ENCODE measurements at regions not wholly inside any gene's neighbourhood (a gene's known extent, or its start where the extent isn't known, plus 50 kb on each side); places are given as distances from the start of the nearest gene placed in this dataset.

DNA sequence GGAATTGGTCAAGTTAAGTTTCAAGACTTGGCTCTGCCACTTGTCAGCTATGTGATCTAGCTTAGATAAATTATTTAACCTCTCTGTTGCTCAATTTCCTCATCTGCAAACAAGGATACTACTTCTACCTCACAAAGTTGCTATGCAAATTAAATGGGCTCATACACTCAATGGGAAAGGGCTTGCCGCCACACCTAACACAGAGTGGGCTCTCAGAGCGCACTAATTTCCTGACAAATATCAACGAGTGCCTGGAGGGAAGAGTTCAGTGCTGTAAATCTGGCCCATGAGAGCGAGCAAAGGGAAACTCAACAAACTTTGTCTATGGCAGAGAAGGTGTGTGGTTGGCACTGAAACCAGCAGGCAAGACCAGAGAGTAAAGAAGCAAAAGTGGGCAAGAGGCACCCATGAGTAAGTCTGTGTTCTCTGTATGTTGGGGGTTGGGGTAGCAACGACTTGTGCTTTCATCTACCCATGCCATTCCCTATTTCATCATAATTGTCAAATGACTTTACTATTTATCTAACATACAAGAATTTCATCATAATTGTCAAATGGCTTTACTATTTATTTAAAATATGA, 60.7 kb upstream of the PHF21A start:
- Histone ChIP-seq H3K27me3 (ENCODE audit: insufficient read depth, low read depth) (no peaks in the 10 kb centered on the region), H3K27ac (no peak overlapping the region), H3K4me3 (IDR thresholded peaks at IDR 0.05; ENCODE audit: insufficient read depth, low read depth, low read length) (no peak overlapping the region), H4K20me1 (ENCODE audit: insufficient read depth) (no peaks in the 10 kb centered on the region), H3K79me2 (ENCODE audit: insufficient read depth, low read depth) (no peaks in the 10 kb centered on the region), H3K36me3 (ENCODE audit: insufficient read depth) (no peaks in the 10 kb centered on the region), H3K4me2 (no peak overlapping the region), H2AFZ (ENCODE audit: low read depth) (no peak overlapping the region), H3K9ac (no peak overlapping the region), H3K4me1 (ENCODE audit: low read depth, poor library complexity, severe bottlenecking) (no peaks in the 10 kb centered on the region)
- TF ChIP-seq, protein P1, sequence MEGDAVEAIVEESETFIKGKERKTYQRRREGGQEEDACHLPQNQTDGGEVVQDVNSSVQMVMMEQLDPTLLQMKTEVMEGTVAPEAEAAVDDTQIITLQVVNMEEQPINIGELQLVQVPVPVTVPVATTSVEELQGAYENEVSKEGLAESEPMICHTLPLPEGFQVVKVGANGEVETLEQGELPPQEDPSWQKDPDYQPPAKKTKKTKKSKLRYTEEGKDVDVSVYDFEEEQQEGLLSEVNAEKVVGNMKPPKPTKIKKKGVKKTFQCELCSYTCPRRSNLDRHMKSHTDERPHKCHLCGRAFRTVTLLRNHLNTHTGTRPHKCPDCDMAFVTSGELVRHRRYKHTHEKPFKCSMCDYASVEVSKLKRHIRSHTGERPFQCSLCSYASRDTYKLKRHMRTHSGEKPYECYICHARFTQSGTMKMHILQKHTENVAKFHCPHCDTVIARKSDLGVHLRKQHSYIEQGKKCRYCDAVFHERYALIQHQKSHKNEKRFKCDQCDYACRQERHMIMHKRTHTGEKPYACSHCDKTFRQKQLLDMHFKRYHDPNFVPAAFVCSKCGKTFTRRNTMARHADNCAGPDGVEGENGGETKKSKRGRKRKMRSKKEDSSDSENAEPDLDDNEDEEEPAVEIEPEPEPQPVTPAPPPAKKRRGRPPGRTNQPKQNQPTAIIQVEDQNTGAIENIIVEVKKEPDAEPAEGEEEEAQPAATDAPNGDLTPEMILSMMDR (conservative IDR thresholded peaks at IDR 0.05; ENCODE audit: low read depth, low read length), result no peak

DNA sequence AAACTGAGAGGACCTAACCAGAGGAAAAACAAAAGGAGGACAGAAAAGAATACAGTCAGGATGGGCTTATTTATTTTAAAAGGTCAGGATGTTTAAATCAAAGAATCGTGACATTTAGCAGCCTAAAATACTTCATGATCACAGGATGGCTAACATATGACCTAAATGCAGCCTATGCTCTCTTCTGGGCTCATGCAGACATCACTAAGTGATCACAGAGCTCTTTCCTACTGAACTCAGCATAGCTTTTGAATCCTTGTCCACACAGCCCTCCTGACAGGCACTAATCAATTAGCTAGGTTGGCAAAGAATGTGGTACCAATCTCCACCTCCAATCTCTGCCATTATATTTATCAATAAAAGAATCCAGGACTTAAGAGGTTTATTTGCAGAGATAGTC, 60.1 kb upstream of the PHF21A start:
- Histone ChIP-seq H3K36me3 (ENCODE audit: insufficient read depth) (no peaks in the 10 kb centered on the region), H3K9ac (no peak overlapping the region), H2AFZ (ENCODE audit: low read depth) (no peak overlapping the region), H3K4me3 (IDR thresholded peaks at IDR 0.05; ENCODE audit: insufficient read depth, low read depth, low read length) (no peak overlapping the region), H3K4me2 (no peak overlapping the region), H3K79me2 (ENCODE audit: insufficient read depth, low read depth) (no peaks in the 10 kb centered on the region), H3K27me3 (ENCODE audit: insufficient read depth, low read depth) (no peaks in the 10 kb centered on the region), H3K27ac (no peak overlapping the region), H3K4me1 (ENCODE audit: low read depth, poor library complexity, severe bottlenecking) (no peaks in the 10 kb centered on the region), H4K20me1 (ENCODE audit: insufficient read depth) (no peaks in the 10 kb centered on the region)
- TF ChIP-seq, protein P1 (conservative IDR thresholded peaks at IDR 0.05; ENCODE audit: low read depth, low read length), result no peak

DNA sequence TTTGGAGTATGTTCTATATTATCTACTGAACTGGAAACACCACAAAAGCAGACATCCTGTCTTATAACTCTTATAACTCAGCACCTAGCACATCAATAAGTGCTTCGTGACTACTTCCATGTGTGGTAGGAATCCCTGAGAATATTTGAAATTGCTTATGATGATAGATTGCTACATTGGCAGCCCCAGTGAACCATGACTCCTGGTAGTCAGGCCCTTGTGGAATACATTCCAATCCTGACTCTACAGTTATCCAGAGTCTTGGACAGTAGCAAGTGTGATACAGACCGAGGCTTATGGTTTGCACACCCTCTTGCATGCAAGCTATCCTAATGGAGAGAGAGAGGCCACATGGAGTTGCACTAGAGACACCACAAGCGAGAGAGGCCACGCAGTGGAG, 59.5 kb upstream of the PHF21A start:
- no peak overlapping the region for H2AFZ ChIP-seq (ENCODE audit: low read depth)
- H3K4me1 ChIP-seq (ENCODE audit: low read depth, poor library complexity, severe bottlenecking), result no peaks in the 10 kb centered on the region
- H3K4me2 ChIP-seq, result no peak overlapping the region
- TF ChIP-seq, protein P1 (conservative IDR thresholded peaks at IDR 0.05; ENCODE audit: low read depth, low read length), result no peak
- H3K9ac ChIP-seq, result no peak overlapping the region
- H3K36me3 ChIP-seq (ENCODE audit: insufficient read depth), result no peaks in the 10 kb centered on the region
- no peaks in the 10 kb centered on the region for H3K27me3 ChIP-seq (ENCODE audit: insufficient read depth, low read depth)
- H3K4me3 ChIP-seq (IDR thresholded peaks at IDR 0.05; ENCODE audit: insufficient read depth, low read depth, low read length), result no peak overlapping the region
- H3K79me2 ChIP-seq (ENCODE audit: insufficient read depth, low read depth), result no peaks in the 10 kb centered on the region
- no peaks in the 10 kb centered on the region for H4K20me1 ChIP-seq (ENCODE audit: insufficient read depth)
- H3K27ac ChIP-seq, result no peak overlapping the region

DNA sequence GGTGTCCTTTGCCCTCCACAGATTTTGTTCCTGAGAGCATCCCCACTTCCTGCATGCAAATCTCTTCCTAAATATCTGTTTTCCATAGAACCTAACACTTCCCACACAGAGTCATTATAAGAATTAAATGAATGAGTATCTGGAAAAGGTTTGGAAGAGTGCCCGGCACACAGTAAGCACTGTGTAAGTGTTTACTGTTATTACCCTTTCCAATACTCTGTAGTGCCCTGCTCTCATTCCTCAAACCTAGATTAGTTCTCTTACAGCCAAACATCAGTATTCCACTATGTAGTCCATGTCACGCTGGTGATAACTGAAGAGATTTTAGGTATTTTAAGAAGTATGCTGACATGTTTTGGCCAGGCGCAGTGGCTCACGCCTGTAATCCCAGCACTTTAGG, 57.3 kb upstream of the PHF21A start:
- Histone ChIP-seq H2AFZ (ENCODE audit: low read depth) (no peak overlapping the region), H3K36me3 (ENCODE audit: insufficient read depth) (no peaks in the 10 kb centered on the region)

More for the DNA sequence above, 57.3 kb upstream of the PHF21A start:
- Histone ChIP-seq H3K4me3 (IDR thresholded peaks at IDR 0.05; ENCODE audit: insufficient read depth, low read depth, low read length) (no peak overlapping the region), H3K4me1 (ENCODE audit: low read depth, poor library complexity, severe bottlenecking) (no peaks in the 10 kb centered on the region), H3K79me2 (ENCODE audit: insufficient read depth, low read depth) (no peaks in the 10 kb centered on the region), H3K9ac (no peak overlapping the region), H4K20me1 (ENCODE audit: insufficient read depth) (no peaks in the 10 kb centered on the region), H3K4me2 (no peak overlapping the region), H3K27me3 (ENCODE audit: insufficient read depth, low read depth) (no peaks in the 10 kb centered on the region), H3K27ac (no peak overlapping the region)
- TF ChIP-seq, protein P1 (conservative IDR thresholded peaks at IDR 0.05; ENCODE audit: low read depth, low read length), result no peak

All from KMS-11 (cell line).